Myocyte (in vitro differentiated cells): ENCODE measurements at regions not wholly inside any gene's neighbourhood (a gene's known extent, or its start where the extent isn't known, plus 50 kb on each side); places are given as distances from the start of the nearest gene placed in this dataset.

Experiments
- DNase-seq: peaks from one replicate; pipeline ENCODE4 v3.0.0-alpha.2; 2012; ENCODE audit warnings: low read depth

GRCh38 chr1:79594121-79594698 lies 587.7 kb upstream of the ADGRL4 start:
- DNase-seq, result no peak

- DNase-seq, result no peak
Observed at GRCh38 chr1:79592707-79593106, 586.2 kb upstream of the ADGRL4 start.

GRCh38 chr1:79588719-79589118 lies 582.2 kb upstream of the ADGRL4 start:
- no peak for DNase-seq

GRCh38 chr1:79587229-79587628 lies 580.7 kb upstream of the ADGRL4 start:
- DNase-seq, result no peak

- DNase-seq, result peak; percentile 27
Observed at GRCh38 chr1:79585801-79586200, 579.3 kb upstream of the ADGRL4 start.

GRCh38 chr1:79575424-79575823 lies 568.9 kb upstream of the ADGRL4 start:
- no peak for DNase-seq

- DNase-seq, result no peak
Observed at GRCh38 chr1:79568411-79568810, 561.9 kb upstream of the ADGRL4 start.

- no peak for DNase-seq
Observed at GRCh38 chr1:79561521-79561978, 555.0 kb upstream of the ADGRL4 start.

GRCh38 chr1:79556189-79556588 lies 549.7 kb upstream of the ADGRL4 start:
- no peak for DNase-seq

GRCh38 chr1:79554688-79555087 lies 548.2 kb upstream of the ADGRL4 start:
- DNase-seq, result no peak

- DNase-seq, result peak; percentile 79
Observed at GRCh38 chr1:79551321-79551720, 544.8 kb upstream of the ADGRL4 start.

GRCh38 chr1:79550402-79550801 lies 543.9 kb upstream of the ADGRL4 start:
- no peak for DNase-seq

GRCh38 chr1:79549201-79549600 lies 542.7 kb upstream of the ADGRL4 start:
- peak; percentile 56 for DNase-seq

- DNase-seq, result no peak
Observed at GRCh38 chr1:79547514-79547913, 541.0 kb upstream of the ADGRL4 start.

- no peak for DNase-seq
Observed at GRCh38 chr1:79543394-79543793, 536.9 kb upstream of the ADGRL4 start.

GRCh38 chr1:79539001-79539400 lies 532.5 kb upstream of the ADGRL4 start:
- DNase-seq, result no peak

- DNase-seq, result no peak
Observed at GRCh38 chr1:79532555-79532954, 526.0 kb upstream of the ADGRL4 start.

- no peak for DNase-seq
Observed at GRCh38 chr1:79531790-79532189, 525.3 kb upstream of the ADGRL4 start.

- no peak for DNase-seq
Observed at GRCh38 chr1:79530476-79530875, 523.9 kb upstream of the ADGRL4 start.

GRCh38 chr1:79530055-79530454 lies 523.5 kb upstream of the ADGRL4 start:
- DNase-seq, result no peak

- no peak for DNase-seq
Observed at GRCh38 chr1:79524126-79524525, 517.6 kb upstream of the ADGRL4 start.

- DNase-seq, result no peak
Observed at GRCh38 chr1:79519084-79519760, 512.7 kb upstream of the ADGRL4 start.
